K562 (cell line): ENCODE measurements at regions not wholly inside any gene's neighbourhood (a gene's known extent, or its start where the extent isn't known, plus 50 kb on each side); places are given as distances from the start of the nearest gene placed in this dataset.

Experiments
- ATAC-seq: fragments of 200-7000 bp; cut with Tn5 transposase; 3 replicates; pipeline ENCODE4 v1.9.1; 2020; ENCODE audit warnings: moderate library complexity
- BruUV-seq: library from RNA; stranded (reverse); fragments of 400-500 nt; replicated peaks from 2 replicates; lab custom pipeline; 2021; lab: Mats Ljungman, UMichigan
- CTCF ChIA-PET: fragments of 300-600 bp; formaldehyde crosslinking; extraction: SDS; loops from one replicate; lab custom pipeline; 2021; ENCODE audit warnings: low intra/inter-chr PET ratio; lab: Yijun Ruan, JAX
- POLR2A ChIA-PET: fragments of 300-600, 350-650 bp; sonication (Branson Sonifier 250); formaldehyde crosslinking; extraction: SDS; loops from one replicate; lab custom pipeline; 2021; ENCODE audit warnings: antibody characterized with exemption, inconsistent platforms; lab: Yijun Ruan, JAX
- DNase-seq, 4 experiments: peaks; one replicate each; pipeline versions ENCODE4 v3.0.0 to v3.0.0-alpha.2; 2011 to 2018; ENCODE audit warnings: low spot score in 3 of 4, mixed read lengths in 3 of 4; ENCODE audit errors: extremely low read depth in 1 of 4
- FAIRE-seq: peaks from 2 replicates; lab custom pipeline; 2011; peaks lifted over from hg19 to GRCh38; lab: Jason Lieb, UNC
- H2AFZ ChIP-seq: 2 replicates; pipeline ENCODE4 v1.6.0; 2011; ENCODE audit warnings: low read depth, low read length, control low read depth, inconsistent platforms
- H3K27ac ChIP-seq: fragments of 200-600 bp; 3 replicates; pipeline ENCODE4 v1.8.0; 2011; ENCODE audit warnings: low read depth, mild to moderate bottlenecking, control low read depth, inconsistent platforms, low read length, moderate library complexity, mixed read lengths; ENCODE audit errors: extremely low read depth
- H3K27me3 ChIP-seq, 2 experiments: fragments of 300-600 bp in 1 of 2; 2 replicates in 1 of 2; 3 replicates in 1 of 2; pipeline versions ENCODE4 v1.6.0 to v1.8.0; 2011; ENCODE audit warnings: inconsistent platforms in 2 of 2, low read length in 2 of 2, mild to moderate bottlenecking in 1 of 2, mixed read lengths in 1 of 2, moderate library complexity in 1 of 2; ENCODE audit not compliant: control insufficient read depth in 2 of 2, insufficient read depth in 2 of 2
- H3K36me3 ChIP-seq: fragments of 300-600 bp; 3 replicates; pipeline ENCODE4 v1.8.0; 2011; ENCODE audit warnings: mild to moderate bottlenecking, low read length, inconsistent platforms; ENCODE audit not compliant: control insufficient read depth, insufficient read depth
- H3K4me1 ChIP-seq, 2 experiments: fragments of 200-600 bp in 1 of 2; replicated peaks in 1 of 2; 2 replicates in 1 of 2; 3 replicates in 1 of 2; pipeline versions ENCODE4 v1.5.1 to v1.8.0; 2011; ENCODE audit warnings: inconsistent platforms in 2 of 2, low read length in 2 of 2, mild to moderate bottlenecking in 1 of 2, mixed read lengths in 1 of 2, moderate library complexity in 1 of 2; ENCODE audit not compliant: control insufficient read depth in 2 of 2, insufficient read depth in 2 of 2
- H3K4me2 ChIP-seq: 2 replicates; pipeline ENCODE4 v1.6.1; 2011; ENCODE audit warnings: low read length, control low read depth, inconsistent platforms, mixed read lengths; ENCODE audit not compliant: insufficient read depth
- H3K4me3 ChIP-seq: fragments of 200-600 bp; sonication (generic), shearing (Covaris generic); 2 replicates; pipeline ENCODE4 v1.5.1; 2016; ENCODE audit warnings: control low read depth, inconsistent platforms
- H3K79me2 ChIP-seq: fragments of 200-600 bp; 3 replicates; pipeline ENCODE4 v1.8.0; 2011; ENCODE audit warnings: low read length, inconsistent platforms; ENCODE audit not compliant: control insufficient read depth, insufficient read depth
- H3K9ac ChIP-seq, 2 experiments: 2 replicates each; pipeline versions ENCODE4 v1.6.0 to v1.6.1; 2011; ENCODE audit warnings: low read depth in 2 of 2, low read length in 2 of 2, control low read depth in 1 of 2, inconsistent platforms in 1 of 2, mild to moderate bottlenecking in 1 of 2, mixed read lengths in 1 of 2; ENCODE audit not compliant: insufficient read depth in 1 of 2
- H3K9me1 ChIP-seq: one replicate; pipeline ENCODE4 v1.6.0; 2011; ENCODE audit warnings: inconsistent platforms, mild to moderate bottlenecking, low read length, moderate library complexity; ENCODE audit not compliant: control insufficient read depth, insufficient read depth
- H3K9me3 ChIP-seq: replicated peaks from 2 replicates; pipeline ENCODE4 v1.5.1; 2011; ENCODE audit warnings: low read depth, low read length, inconsistent platforms; ENCODE audit not compliant: control insufficient read depth, insufficient read depth
- H4K20me1 ChIP-seq: replicated peaks from 2 replicates; pipeline ENCODE4 v1.6.1; 2011; ENCODE audit warnings: low read length, inconsistent platforms, mixed read lengths; ENCODE audit not compliant: control insufficient read depth, insufficient read depth
- EP300 ChIP-seq: IDR thresholded peaks from 2 replicates; pipeline ENCODE4 v1.6.1; 2012; ENCODE audit warnings: low read length, improper control_type of control experiment
- ETV5 ChIP-seq: sonication (generic); formaldehyde crosslinking; IDR thresholded peaks from 2 replicates; pipeline ENCODE4 v1.4.0; 2020; ENCODE audit warnings: low read depth, mild to moderate bottlenecking, missing genetic modification reagents
- FOS ChIP-seq: IDR thresholded peaks from 3 replicates; pipeline ENCODE4 v1.6.1; 2011; ENCODE audit not compliant: insufficient read length; ENCODE audit errors: extremely low read depth
- MAFG ChIP-seq: fragments of 450-650 bp; conservative IDR thresholded peaks from 2 replicates; pipeline ENCODE4 v1.6.1; 2016; ENCODE audit warnings: missing genetic modification characterization, missing compliant biosample characterization
- MTA3 ChIP-seq: fragments of 450-650 bp; formaldehyde crosslinking; IDR thresholded peaks from 2 replicates; pipeline ENCODE4 v1.6.1; 2017; ENCODE audit warnings: mild to moderate bottlenecking, borderline replicate concordance
- NFRKB ChIP-seq: fragments of 450-650 bp; IDR thresholded peaks from 2 replicates; pipeline ENCODE4 v1.6.1; 2016; ENCODE audit warnings: low read depth
- RBM14 ChIP-seq: fragments of 200-400 bp; formaldehyde crosslinking; IDR thresholded peaks from 2 replicates; pipeline ENCODE4 v1.6.1; 2018; ENCODE audit warnings: low read depth, mild to moderate bottlenecking, low read length, moderate library complexity, borderline replicate concordance; ENCODE audit not compliant: insufficient read depth
- RFX1 ChIP-seq: fragments of 450-650 bp; IDR thresholded peaks from 2 replicates; pipeline ENCODE4 v1.6.1; 2016; ENCODE audit warnings: mild to moderate bottlenecking, moderate library complexity
- SLC30A9 ChIP-seq: fragments of 250-450 bp; sonication (Bioruptor Pico); IDR thresholded peaks from 2 replicates; pipeline ENCODE4 v1.8.0; 2022; ENCODE audit warnings: mild to moderate bottlenecking, moderate library complexity
- ZNF12 ChIP-seq: sonication (generic); formaldehyde crosslinking; IDR thresholded peaks from 2 replicates; pipeline ENCODE4 v1.4.0; 2020; ENCODE audit warnings: mild to moderate bottlenecking, missing genetic modification reagents
- ZNF696 ChIP-seq: fragments of 250-450 bp; sonication (Bioruptor Pico); conservative IDR thresholded peaks from 2 replicates; pipeline ENCODE4 v1.4.0; 2020; ENCODE audit warnings: mild to moderate bottlenecking, moderate library complexity
- WGBS: fragments of 100-300 bp; shearing (Covaris generic); methylation state at CpG from one replicate; pipeline ENCODE4 v1.1.6; 2016; ENCODE audit warnings: low coverage, mixed read lengths; ENCODE audit not compliant: insufficient coverage; ENCODE audit errors: missing lambda C conversion rate; 5-methylcytosine and 5-hydroxymethylcytosine counted together
- in situ Hi-C: fragments of 300-500 bp; cut with MboI; formaldehyde crosslinking; loops from 4 replicates; pipeline ENCODE4 v1.15.0; 2018; ENCODE audit warnings: inconsistent platforms, mixed read lengths
- intact Hi-C: fragments of 100-400 bp; cut with micrococcal nuclease; formaldehyde crosslinking; loops from 2 replicates; pipeline ENCODE4 v1.14.2; 2022
- TF ChIP-seq, protein P1 (sequence below): sonication (generic); formaldehyde crosslinking; IDR thresholded peaks from 2 replicates; pipeline ENCODE4 v1.8.0; 2023; ENCODE audit warnings: mild to moderate bottlenecking, missing genetic modification reagents
- TF ChIP-seq, protein P2 (sequence below): fragments of 450-650 bp; IDR thresholded peaks from 2 replicates; pipeline ENCODE4 v1.6.1; 2018; ENCODE audit warnings: mild to moderate bottlenecking, low read depth; ENCODE audit not compliant: partially characterized antibody

DNA sequence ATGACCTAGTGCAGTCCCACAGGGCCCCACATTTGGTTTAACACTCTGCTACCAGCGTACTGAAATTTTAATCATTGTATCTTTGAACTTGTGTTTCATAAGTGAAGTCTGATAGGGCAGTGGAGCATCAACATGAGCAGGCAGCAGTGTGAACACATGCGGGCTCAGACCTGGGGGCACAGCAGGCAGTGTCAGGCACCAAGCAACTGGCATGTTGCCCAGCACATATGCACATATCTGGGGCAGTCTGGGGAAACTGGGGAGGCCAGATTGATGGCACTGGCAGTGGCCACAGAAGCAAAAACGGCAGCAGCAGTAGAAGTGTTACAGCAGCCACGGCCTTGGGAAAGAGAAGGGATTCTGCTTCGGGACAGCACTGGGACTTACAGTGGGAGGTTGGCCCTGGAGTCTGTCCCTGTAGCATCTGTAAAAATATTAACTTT is 353.9 kb upstream of the KCNMB2 start:
- no peak overlapping the region for H3K27ac ChIP-seq
- TF ChIP-seq ZNF696 (CRISPR knock-in tag) (no peak), ZNF12 (no peak), SLC30A9 (CRISPR knock-in tag) (no peak), RFX1 (no peak), MAFG (no peak), FOS (no peak), NFRKB (no peak), ETV5 (CRISPR knock-in tag) (no peak), MTA3 (no peak), RBM14 (no peak), EP300 (no peak)
- TF ChIP-seq, protein P1, sequence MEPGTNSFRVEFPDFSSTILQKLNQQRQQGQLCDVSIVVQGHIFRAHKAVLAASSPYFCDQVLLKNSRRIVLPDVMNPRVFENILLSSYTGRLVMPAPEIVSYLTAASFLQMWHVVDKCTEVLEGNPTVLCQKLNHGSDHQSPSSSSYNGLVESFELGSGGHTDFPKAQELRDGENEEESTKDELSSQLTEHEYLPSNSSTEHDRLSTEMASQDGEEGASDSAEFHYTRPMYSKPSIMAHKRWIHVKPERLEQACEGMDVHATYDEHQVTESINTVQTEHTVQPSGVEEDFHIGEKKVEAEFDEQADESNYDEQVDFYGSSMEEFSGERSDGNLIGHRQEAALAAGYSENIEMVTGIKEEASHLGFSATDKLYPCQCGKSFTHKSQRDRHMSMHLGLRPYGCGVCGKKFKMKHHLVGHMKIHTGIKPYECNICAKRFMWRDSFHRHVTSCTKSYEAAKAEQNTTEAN (CRISPR knock-in tag): no peak
- TF ChIP-seq, protein P2, sequence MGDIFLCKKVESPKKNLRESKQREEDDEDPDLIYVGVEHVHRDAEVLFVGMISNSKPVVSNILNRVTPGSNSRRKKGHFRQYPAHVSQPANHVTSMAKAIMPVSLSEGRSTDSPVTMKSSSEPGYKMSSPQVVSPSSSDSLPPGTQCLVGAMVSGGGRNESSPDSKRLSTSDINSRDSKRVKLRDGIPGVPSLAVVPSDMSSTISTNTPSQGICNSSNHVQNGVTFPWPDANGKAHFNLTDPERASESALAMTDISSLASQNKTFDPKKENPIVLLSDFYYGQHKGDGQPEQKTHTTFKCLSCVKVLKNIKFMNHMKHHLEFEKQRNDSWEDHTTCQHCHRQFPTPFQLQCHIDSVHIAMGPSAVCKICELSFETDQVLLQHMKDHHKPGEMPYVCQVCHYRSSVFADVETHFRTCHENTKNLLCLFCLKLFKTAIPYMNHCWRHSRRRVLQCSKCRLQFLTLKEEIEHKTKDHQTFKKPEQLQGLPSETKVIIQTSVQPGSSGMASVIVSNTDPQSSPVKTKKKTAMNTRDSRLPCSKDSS: no peak
- H3K36me3 ChIP-seq: no peaks in the 10 kb centered on the region
- no peaks in the 10 kb centered on the region for H3K9me3 ChIP-seq
- H3K27me3 ChIP-seq: no peaks in the 10 kb centered on the region
- in situ Hi-C loops (no loop called here), intact Hi-C loops (no loop called here)
- H3K4me2 ChIP-seq: no peak overlapping the region
- peak overlapping the region; percentile 46; the same call in 1 of the 2 replicates for H2AFZ ChIP-seq
- DNase-seq (no peak), ATAC-seq (peak; percentile 37; the same call in 2 of the 3 replicates), FAIRE-seq (no peak)
- CTCF ChIA-PET: no interaction called here
- WGBS: 37% methylated on average over 5 of the region's 5 CpGs
- no peaks in the 10 kb centered on the region for H3K79me2 ChIP-seq
- H3K4me1 ChIP-seq: no peaks in the 10 kb centered on the region; a peak in 1 of 5 replicates
- BruUV-seq: no TSS peak
- H3K9ac ChIP-seq: peak overlapping the region in 1 of 2 experiments; percentile 77; a peak in 1 of 4 replicates
- no peaks in the 10 kb centered on the region for H3K9me1 ChIP-seq
- POLR2A ChIA-PET: no interaction called here
- H4K20me1 ChIP-seq: no peaks in the 10 kb centered on the region
- no peak overlapping the region for H3K4me3 ChIP-seq
